Esophagus squamous epithelium (tissue), 4 donors: ENCODE measurements at regions not wholly inside any gene's neighbourhood (a gene's known extent, or its start where the extent isn't known, plus 50 kb on each side); places are given as distances from the start of the nearest gene placed in this dataset.

Experiments used
- POLR2A ChIP-seq, 4 donors: fragments of 450-650 bp; IDR thresholded peaks; one replicate each; pipeline ENCODE4 v1.6.1; 2017; ENCODE audit warnings: antibody characterized with exemption in 4 of 4, mild to moderate bottlenecking in 4 of 4, moderate library complexity in 3 of 4
- TF ChIP-seq, protein P1 (sequence below), 6 experiments: fragments of 450-650 bp in 4 of 6; fragments of 200-600 bp in 2 of 6; sonication (generic) in 2 of 6; IDR thresholded peaks; one replicate each; pipeline ENCODE4 v1.5.1; 2016 to 2019; ENCODE audit warnings: antibody characterized with exemption in 6 of 6, mild to moderate bottlenecking in 4 of 6, moderate library complexity in 4 of 6

DNA sequence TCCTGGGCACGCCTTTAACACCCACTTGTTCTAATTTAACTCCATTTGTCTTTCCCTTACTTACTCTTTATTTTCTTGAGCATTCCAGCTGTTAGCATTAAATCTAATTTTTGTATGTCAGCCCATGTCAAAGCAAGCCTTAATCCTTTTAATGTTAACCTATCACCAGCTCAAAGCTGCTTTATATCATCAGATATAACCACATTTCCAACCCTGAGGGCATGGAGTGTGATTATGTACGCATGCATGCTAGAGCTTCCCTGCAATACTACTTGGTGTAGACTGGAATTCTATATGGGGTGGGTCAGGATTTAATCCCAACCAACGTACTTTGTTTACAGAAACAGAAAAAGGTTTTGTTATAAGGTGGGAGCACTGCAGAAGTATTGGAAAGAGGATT, 139.4 kb upstream of the HMGN3 start:
- TF ChIP-seq, protein P1, sequence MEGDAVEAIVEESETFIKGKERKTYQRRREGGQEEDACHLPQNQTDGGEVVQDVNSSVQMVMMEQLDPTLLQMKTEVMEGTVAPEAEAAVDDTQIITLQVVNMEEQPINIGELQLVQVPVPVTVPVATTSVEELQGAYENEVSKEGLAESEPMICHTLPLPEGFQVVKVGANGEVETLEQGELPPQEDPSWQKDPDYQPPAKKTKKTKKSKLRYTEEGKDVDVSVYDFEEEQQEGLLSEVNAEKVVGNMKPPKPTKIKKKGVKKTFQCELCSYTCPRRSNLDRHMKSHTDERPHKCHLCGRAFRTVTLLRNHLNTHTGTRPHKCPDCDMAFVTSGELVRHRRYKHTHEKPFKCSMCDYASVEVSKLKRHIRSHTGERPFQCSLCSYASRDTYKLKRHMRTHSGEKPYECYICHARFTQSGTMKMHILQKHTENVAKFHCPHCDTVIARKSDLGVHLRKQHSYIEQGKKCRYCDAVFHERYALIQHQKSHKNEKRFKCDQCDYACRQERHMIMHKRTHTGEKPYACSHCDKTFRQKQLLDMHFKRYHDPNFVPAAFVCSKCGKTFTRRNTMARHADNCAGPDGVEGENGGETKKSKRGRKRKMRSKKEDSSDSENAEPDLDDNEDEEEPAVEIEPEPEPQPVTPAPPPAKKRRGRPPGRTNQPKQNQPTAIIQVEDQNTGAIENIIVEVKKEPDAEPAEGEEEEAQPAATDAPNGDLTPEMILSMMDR (IDR thresholded peaks at IDR 0.05), result no peak
- no peak for TF ChIP-seq POLR2A (IDR thresholded peaks at IDR 0.05)
